Urinary bladder (tissue), 3 donors: ENCODE measurements at regions not wholly inside any gene's neighbourhood (a gene's known extent, or its start where the extent isn't known, plus 50 kb on each side); places are given as distances from the start of the nearest gene placed in this dataset.
"Not testable (repeated sequence)": the region's sequence is repeated elsewhere in the genome, so short reads cannot be mapped to it uniquely, and the experiment has no call there.

ENCODE experiments used
- DNase-seq: peaks from one replicate; pipeline ENCODE4 v3.0.0-alpha.2; 2015; ENCODE audit errors: extremely low spot score
- H3K27ac ChIP-seq: one replicate; pipeline ENCODE4 v1.5.1; 2013; ENCODE audit warnings: low read depth, mild to moderate bottlenecking, moderate library complexity
- H3K36me3 ChIP-seq: one replicate; pipeline ENCODE4 v1.6.1; 2013; ENCODE audit warnings: mild to moderate bottlenecking, moderate library complexity; ENCODE audit not compliant: insufficient read depth
- H3K4me1 ChIP-seq: one replicate; pipeline ENCODE4 v1.6.1; 2013; ENCODE audit warnings: mild to moderate bottlenecking, moderate library complexity; ENCODE audit not compliant: insufficient read depth
- H3K4me3 ChIP-seq: one replicate; pipeline ENCODE4 v1.5.1; 2013; ENCODE audit warnings: low read depth, low read length
- WGBS: extraction: QIAGEN DNeasy Blood & Tissue Kit; methylation state at CpG from one replicate; pipeline ENCODE4 v1.1.7; 2013; 5-methylcytosine and 5-hydroxymethylcytosine counted together
- donor health status: healthy with polysubstance abuse.
- donor health status: healthy.

GRCh38 chr14:28820677-28821076 lies 54.1 kb downstream of the FOXG1 start:
- Histone ChIP-seq H3K36me3 (no peaks in the 10 kb centered on the region), H3K27ac (no peak overlapping the region), H3K4me1 (no peaks in the 10 kb centered on the region), H3K4me3 (no peak overlapping the region)
- WGBS, result 66% methylated on average over 1 of the region's 1 CpG
- no peak for DNase-seq

GRCh38 chr14:28821993-28822392 lies 55.4 kb downstream of the FOXG1 start:
- H3K36me3 ChIP-seq, result no peaks in the 10 kb centered on the region
- H3K27ac ChIP-seq, result no peak overlapping the region
- no peaks in the 10 kb centered on the region for H3K4me1 ChIP-seq
- H3K4me3 ChIP-seq, result no peak overlapping the region
- no peak for DNase-seq

- Histone ChIP-seq H3K36me3 (no peaks in the 10 kb centered on the region), H3K4me3 (no peak overlapping the region), H3K27ac (no peak overlapping the region), H3K4me1 (no peaks in the 10 kb centered on the region)
- no peak for DNase-seq
- WGBS, result 95% methylated on average over 1 of the region's 1 CpG
These were observed 56.7 kb downstream of the FOXG1 start for GRCh38 chr14:28823245-28823644.

DNA sequence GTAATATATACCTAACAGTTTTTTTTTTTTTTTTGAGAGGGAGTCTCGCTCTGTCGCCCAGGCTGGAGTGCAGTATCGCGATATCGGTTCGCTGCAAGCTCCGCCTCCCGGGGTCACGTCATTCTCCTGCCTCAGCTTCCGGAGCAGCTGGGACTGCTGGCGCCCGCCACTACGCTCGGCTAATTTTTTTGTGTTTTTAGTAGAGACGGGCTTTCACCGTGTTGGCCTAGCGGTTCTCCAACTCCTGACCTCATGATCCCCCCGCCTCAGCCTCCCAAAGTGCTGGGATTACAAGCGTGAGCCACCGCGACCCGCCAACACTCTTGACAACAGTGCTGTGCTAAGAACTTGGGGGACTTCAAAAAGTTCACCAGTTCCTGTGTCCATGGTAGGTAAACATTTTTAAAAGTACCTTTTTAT lies 63.5 kb downstream of the FOXG1 start:
- 90% methylated on average over 22 of the region's 22 CpGs for WGBS
- no peak overlapping the region for H3K4me3 ChIP-seq
- no peaks in the 10 kb centered on the region for H3K36me3 ChIP-seq
- H3K27ac ChIP-seq, result no peak overlapping the region
- H3K4me1 ChIP-seq, result no peaks in the 10 kb centered on the region
- DNase-seq, result no peak

DNA sequence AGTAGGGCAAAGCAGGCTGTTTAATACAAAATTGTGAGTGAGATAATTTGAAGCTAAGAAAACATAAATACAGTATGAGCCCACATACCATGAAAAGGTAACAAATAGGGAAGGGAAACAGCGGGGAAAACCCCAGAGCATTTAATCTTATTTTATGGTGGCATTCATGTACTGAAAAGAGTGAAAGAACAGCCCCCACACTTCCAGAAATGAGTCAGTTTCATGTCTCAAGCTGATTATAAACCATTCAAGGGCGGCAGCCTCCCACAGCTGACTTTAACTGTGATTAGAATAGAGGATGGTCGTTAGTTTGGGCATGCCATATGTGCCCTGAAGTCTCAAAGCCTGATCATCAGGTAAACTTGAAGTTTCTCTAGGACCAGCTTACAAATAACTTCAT lies 64.5 kb downstream of the FOXG1 start:
- WGBS, result 55% methylated on average over 3 of the region's 3 CpGs
- Histone ChIP-seq H3K27ac (no peak overlapping the region), H3K36me3 (no peaks in the 10 kb centered on the region), H3K4me1 (no peaks in the 10 kb centered on the region), H3K4me3 (no peak overlapping the region)
- no peak for DNase-seq

DNA sequence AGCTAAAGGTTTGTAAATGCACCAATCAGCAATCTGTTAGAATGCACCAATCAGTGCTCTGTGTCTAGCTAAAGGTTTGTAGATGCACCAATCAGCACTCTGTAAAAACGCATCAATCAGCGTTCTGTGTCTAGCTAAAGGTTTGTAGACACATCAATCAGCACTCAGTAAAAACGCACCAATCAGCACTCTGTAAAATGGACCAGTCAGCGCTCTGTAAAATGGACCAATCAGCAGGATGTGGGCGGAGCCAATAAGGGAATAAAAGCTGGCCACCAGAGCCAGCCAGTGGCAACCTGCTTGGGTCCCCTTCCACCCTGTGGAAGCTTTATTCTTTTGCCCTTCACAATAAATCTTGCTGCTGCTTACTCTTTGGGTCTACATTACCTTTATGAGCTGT lies 76.0 kb downstream of the FOXG1 start:
- H3K36me3 ChIP-seq, H3K4me3 ChIP-seq, H3K4me1 ChIP-seq, DNase-seq, H3K27ac ChIP-seq: not testable (repeated sequence)
- 90% methylated on average over 5 of the region's 5 CpGs for WGBS

DNA sequence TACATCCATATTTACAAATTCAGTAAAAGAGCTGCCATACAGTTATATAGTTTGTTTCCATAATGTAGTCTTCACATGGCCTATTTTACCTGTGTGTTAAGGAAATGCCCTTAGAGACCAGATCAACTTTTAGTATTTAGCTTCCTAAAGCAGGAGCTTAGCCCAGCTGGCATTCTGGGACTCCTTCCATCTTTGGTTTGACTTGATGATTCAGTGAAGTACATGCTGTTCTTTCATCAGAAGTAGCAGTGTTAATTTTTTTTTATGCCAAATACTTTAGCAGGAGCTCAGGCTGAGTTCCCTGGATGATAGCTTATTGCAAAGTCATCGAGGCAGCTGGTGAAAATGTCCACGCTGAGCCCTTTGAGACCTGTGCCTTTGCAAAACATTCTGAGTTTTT lies 101.0 kb downstream of the FOXG1 start:
- 81% methylated on average over 2 of the region's 2 CpGs for WGBS
- no peak overlapping the region for H3K27ac ChIP-seq
- H3K4me3 ChIP-seq, result no peak overlapping the region
- DNase-seq, result no peak
- H3K36me3 ChIP-seq, result no peaks in the 10 kb centered on the region
- no peaks in the 10 kb centered on the region for H3K4me1 ChIP-seq

DNA sequence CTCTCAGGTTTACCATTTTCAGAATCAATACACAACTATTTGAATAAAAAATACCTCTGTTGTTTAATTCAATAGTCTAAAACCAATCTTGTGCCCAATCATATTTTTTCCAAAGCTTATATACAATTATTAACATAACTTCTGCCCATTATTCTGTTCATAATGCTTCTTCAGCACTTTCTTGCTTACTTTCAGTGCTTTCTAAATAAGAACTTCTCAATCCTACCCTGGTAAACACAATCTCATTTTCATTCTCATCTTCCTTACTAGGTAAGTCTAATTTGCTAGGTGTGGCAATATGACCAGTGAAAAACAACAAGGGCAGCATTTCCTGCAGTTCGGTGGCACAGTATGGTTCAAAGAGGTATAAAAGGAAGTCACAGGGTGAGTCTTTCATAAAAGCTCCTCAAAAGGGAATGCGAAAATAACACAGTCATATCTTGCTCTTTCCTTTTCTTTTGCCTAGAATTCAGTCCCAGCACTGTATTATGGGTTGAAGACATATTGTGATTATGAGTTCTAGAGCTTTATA lies 103.5 kb downstream of the FOXG1 start:
- no peak overlapping the region for H3K27ac ChIP-seq
- 69% methylated on average over 2 of the region's 2 CpGs for WGBS
- no peaks in the 10 kb centered on the region for H3K36me3 ChIP-seq
- no peak for DNase-seq
- no peak overlapping the region for H3K4me3 ChIP-seq
- no peaks in the 10 kb centered on the region for H3K4me1 ChIP-seq

DNA sequence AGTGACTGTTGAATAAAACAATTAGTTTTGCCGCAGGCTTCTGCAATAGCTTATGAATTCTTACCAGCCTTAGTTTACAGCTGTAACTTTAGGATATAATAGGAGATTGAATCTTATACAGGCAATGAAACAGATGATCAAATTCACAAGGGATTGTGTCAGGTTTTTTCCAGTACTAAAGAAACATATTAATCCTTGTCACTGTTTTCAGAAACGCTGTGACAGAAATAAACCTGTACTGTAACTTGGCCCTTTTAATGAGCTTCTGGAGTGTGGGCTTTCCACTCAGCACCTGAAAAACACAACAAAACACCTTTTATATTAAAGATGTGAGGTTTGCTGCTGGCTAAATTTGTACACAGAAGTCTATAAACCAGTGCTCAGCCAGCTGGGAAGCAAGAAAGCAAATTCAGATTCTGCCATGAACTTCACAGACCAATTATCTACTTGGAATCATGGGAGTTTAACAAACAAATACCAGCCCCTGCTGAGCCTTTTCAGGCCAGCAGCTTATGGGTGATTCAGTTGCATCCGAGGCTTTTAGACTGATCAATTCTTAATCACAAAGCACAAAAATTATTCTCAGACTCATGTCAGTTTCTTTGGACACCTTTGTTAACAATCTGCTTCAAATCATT lies 109.5 kb downstream of the FOXG1 start:
- Histone ChIP-seq H3K4me1 (no peaks in the 10 kb centered on the region), H3K4me3 (no peak overlapping the region), H3K27ac (no peak overlapping the region), H3K36me3 (no peaks in the 10 kb centered on the region)
- DNase-seq, result no peak
- WGBS, result 39% methylated on average over 3 of the region's 3 CpGs

DNA sequence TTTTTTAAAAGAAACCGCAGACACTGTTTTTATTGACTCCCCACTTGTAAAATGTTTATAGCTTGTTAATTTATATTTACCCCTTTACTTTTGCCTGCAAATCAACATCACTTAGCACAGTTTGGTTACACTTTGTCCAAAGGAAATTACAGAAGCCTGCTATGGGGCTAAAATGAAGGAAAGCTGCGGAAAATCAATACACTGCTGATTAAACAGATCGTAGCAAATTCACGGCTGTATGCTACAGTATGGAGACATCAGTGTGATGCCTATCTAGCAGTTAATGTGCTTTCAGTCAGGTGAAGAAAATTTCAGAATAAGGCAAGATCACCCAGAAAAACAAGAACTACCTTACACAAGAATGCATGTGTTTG lies 110.0 kb downstream of the FOXG1 start:
- WGBS, result 59% methylated on average over 4 of the region's 4 CpGs
- Histone ChIP-seq H3K4me3 (no peak overlapping the region), H3K36me3 (no peaks in the 10 kb centered on the region), H3K27ac (no peak overlapping the region), H3K4me1 (no peaks in the 10 kb centered on the region)
- no peak for DNase-seq

DNA sequence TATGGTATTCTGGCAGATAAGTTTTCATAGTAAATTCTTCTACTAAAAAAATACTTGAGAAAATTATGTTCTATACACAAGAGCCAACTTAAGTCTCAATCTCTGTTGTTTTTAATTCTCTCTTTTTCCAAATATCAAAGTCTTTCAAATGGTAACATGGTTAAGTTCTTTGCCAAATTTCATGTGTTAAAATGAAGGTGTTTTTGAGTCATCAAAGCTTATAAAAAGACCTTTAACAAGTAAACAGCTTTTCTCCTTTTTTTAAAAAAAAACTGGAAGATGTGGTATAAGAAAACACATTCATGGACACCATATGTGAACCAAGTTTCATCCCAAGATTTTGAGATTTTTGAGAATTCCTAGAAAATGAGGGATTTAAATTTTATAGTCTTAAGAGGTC lies 111.3 kb downstream of the FOXG1 start:
- Histone ChIP-seq H3K4me3 (no peak overlapping the region), H3K27ac (no peak overlapping the region), H3K36me3 (no peaks in the 10 kb centered on the region), H3K4me1 (no peaks in the 10 kb centered on the region)
- no peak for DNase-seq

GRCh38 chr14:28879573-28879996 lies 113.0 kb downstream of the FOXG1 start:
- Histone ChIP-seq H3K4me3 (no peak overlapping the region), H3K27ac (no peak overlapping the region), H3K4me1 (no peaks in the 10 kb centered on the region), H3K36me3 (no peaks in the 10 kb centered on the region)
- DNase-seq, result no peak
- 77% methylated on average over 5 of the region's 5 CpGs for WGBS

DNA sequence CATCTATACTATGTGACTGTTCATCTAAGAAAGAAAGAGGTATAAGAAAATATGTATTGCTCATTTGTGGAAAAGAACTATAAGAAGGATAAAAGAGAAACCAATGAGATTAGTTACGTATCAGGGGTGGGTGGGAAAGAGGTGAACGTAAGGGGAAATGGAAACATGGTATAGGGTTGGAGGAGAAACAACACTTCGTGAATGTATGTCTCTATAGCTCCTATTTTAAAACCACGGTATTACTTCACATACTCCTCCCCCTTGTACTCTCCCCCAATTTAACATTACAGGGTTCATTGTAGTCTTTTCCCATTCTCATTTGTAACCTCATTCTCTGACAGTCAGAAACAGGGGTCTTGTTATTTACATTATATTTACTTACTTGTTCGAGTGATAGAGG lies 120.4 kb downstream of the FOXG1 start:
- DNase-seq, result no peak
- Histone ChIP-seq H3K4me3 (no peak overlapping the region), H3K4me1 (no peaks in the 10 kb centered on the region), H3K27ac (no peak overlapping the region), H3K36me3 (no peaks in the 10 kb centered on the region)
- 85% methylated on average over 5 of the region's 5 CpGs for WGBS

DNA sequence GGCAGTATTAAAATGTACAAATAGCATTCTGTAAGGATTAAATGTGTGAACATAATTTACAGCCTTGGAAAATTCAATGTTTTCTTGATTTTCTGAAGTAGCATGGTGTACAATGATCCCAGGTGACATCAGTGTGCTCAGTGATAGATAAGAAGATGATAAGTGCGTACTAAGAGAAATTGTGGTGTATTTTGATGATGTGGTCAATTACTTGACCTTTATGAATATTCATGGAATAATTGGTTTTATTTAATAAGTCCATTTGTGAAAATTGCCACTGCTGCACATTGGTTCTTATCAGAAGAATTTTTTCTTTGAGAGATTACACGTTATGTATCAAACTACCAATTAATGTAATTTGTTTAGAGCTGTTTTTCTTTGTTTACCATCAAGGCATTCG lies 128.8 kb downstream of the FOXG1 start:
- no peak for DNase-seq
- Histone ChIP-seq H3K4me3 (no peak overlapping the region), H3K27ac (no peak overlapping the region), H3K4me1 (no peaks in the 10 kb centered on the region), H3K36me3 (no peaks in the 10 kb centered on the region)
- 75% methylated on average over 3 of the region's 3 CpGs for WGBS

- Histone ChIP-seq H3K27ac (no peak overlapping the region), H3K4me1 (no peaks in the 10 kb centered on the region), H3K4me3 (no peak overlapping the region), H3K36me3 (no peaks in the 10 kb centered on the region)
- DNase-seq, result no peak
These were observed 129.8 kb downstream of the FOXG1 start for GRCh38 chr14:28896337-28896736.
